Kidney epithelial cell (primary cell): ENCODE measurements at regions not wholly inside any gene's neighbourhood (a gene's known extent, or its start where the extent isn't known, plus 50 kb on each side); places are given as distances from the start of the nearest gene placed in this dataset.
A peak's percentile ranks its signal among the peaks of the same experiment; 100 is the strongest.
"Not testable (repeated sequence)": the region's sequence is repeated elsewhere in the genome, so short reads cannot be mapped to it uniquely, and the experiment has no call there.

Source experiments
- DNase-seq: peaks from one replicate; pipeline ENCODE4 v3.0.0-alpha.2; 2010; ENCODE audit warnings: low read depth
- H3K27me3 ChIP-seq: 2 replicates; pipeline ENCODE4 v1.6.0; 2011; ENCODE audit warnings: low read length; ENCODE audit not compliant: control insufficient read depth, insufficient read depth
- H3K36me3 ChIP-seq: 2 replicates; pipeline ENCODE4 v1.5.1; 2011; ENCODE audit warnings: low read length; ENCODE audit not compliant: control insufficient read depth, insufficient read depth
- H3K4me3 ChIP-seq: 2 replicates; pipeline ENCODE4 v1.5.1; 2011; ENCODE audit warnings: low read depth, mild to moderate bottlenecking, control low read depth, low read length
- TF ChIP-seq, protein P1 (sequence below): IDR thresholded peaks from 2 replicates; pipeline ENCODE4 v1.5.1; 2011; ENCODE audit warnings: mild to moderate bottlenecking, moderate library complexity, low read length, control low read depth, inconsistent platforms; ENCODE audit not compliant: insufficient read depth, poor library complexity, severe bottlenecking

DNA sequence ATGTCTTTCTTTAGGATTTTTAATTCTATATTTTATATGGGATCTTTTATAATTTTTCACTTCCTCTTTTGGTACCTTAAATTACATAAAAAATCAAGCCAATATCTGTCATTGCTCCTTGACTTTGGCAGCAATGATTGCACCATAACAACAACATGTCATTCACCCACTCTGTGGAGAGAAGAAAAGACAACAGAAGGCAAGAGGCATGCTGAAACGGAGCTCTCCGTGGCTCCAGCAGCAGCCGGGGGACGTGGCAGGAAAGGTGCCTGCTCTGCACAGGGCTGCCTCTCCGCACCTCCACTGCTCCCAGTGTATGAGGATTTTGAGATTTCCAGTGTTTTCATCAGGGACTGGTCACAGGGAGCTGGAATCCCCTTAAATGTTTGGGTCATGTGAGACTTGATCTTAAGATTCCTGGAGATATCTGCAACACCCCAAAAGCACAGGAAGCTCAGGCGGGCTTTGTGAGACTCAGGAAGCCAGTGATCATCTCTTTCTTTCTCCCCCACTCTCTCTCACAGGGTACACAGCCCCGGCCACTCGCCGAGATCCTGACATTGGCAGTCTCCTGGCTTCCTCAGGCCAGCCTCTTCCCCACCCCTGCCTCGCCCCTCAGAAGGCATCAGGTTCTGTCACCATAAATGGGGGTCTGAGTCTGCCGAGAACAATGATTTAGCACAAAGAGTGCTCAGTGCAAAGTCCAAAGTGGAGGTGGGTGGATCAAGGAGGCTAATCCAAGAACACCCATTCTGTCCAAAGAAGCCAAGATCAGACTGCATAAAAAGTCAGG is 74.6 kb downstream of the ACTL7B start:
- TF ChIP-seq, protein P1, sequence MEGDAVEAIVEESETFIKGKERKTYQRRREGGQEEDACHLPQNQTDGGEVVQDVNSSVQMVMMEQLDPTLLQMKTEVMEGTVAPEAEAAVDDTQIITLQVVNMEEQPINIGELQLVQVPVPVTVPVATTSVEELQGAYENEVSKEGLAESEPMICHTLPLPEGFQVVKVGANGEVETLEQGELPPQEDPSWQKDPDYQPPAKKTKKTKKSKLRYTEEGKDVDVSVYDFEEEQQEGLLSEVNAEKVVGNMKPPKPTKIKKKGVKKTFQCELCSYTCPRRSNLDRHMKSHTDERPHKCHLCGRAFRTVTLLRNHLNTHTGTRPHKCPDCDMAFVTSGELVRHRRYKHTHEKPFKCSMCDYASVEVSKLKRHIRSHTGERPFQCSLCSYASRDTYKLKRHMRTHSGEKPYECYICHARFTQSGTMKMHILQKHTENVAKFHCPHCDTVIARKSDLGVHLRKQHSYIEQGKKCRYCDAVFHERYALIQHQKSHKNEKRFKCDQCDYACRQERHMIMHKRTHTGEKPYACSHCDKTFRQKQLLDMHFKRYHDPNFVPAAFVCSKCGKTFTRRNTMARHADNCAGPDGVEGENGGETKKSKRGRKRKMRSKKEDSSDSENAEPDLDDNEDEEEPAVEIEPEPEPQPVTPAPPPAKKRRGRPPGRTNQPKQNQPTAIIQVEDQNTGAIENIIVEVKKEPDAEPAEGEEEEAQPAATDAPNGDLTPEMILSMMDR: no peak
- H3K36me3 ChIP-seq: no peaks in the 10 kb centered on the region
- H3K4me3 ChIP-seq: no peak overlapping the region
- no peak for DNase-seq
- peaks cover 23% of the 10 kb centered on the region for H3K27me3 ChIP-seq

DNA sequence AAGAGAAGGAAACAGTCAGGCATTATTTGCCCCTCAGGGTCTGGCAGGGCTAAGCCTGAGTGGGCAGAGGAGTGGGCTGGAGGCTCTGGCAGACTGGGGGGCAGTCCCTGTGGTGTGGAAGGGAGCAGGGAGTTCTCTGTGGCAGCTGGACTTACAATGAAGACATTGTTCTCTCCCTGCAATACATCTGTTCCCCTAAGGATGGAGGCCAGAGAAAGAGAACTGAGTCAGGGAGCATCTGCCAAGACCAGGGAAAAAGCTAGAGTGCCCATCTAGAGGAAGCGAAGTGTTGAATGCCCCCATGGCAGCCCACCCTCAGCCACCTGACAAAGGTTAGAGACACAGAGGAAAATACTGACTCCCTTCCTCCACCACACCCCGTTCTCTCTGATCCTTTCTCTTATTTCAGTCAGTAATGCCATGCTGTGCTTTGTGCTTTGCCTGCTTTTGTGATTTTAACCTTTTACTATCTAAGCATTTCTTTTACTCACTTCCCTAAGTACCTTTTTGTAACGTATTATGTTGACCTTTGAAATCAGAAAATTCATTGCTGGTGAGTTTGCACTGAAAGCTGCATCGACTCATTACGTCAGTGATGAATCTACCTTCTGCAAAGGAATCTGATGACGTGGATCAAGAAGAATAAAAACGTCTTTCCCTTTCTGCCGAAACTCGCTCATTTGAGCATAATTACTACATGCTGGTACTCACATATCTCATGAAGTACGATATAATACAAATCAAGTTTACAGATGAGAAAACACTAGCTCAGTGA is 76.0 kb downstream of the ACTL7B start:
- no peak for DNase-seq
- H3K27me3 ChIP-seq: peaks cover 23% of the 10 kb centered on the region
- H3K36me3 ChIP-seq: no peaks in the 10 kb centered on the region
- no peak overlapping the region for H3K4me3 ChIP-seq
- TF ChIP-seq, protein P1: no peak

GRCh38 chr9:108776920-108777639 is 78.7 kb downstream of the ACTL7B start:
- Histone ChIP-seq H3K4me3 (no peak overlapping the region), H3K36me3 (no peaks in the 10 kb centered on the region), H3K27me3 (peaks cover 22% of the 10 kb centered on the region)
- peak; percentile 56 for DNase-seq
- TF ChIP-seq, protein P1: peak; percentile 56

DNA sequence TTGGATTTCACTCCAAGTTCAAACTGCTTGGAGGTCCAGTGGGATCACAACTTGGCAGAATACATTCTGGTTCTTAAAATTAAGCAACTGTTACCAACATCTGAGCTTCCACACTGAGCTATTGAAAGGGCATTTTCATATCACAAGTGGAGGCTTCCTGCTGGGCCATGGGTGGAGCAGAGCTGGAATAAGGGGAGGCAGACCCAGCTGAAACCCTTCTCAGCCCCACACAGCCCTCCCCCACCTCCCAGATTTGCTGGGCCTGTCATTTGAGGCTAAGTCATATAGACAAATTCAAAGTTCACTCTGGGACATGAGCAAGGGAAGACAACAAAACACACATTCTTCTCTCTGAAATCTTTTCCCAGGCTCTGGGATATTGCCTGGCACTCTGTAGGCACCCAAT is 79.9 kb downstream of the ACTL7B start:
- H3K36me3 ChIP-seq: no peaks in the 10 kb centered on the region
- TF ChIP-seq, protein P1: no peak
- DNase-seq: no peak
- H3K4me3 ChIP-seq: no peak overlapping the region
- H3K27me3 ChIP-seq: peaks cover 18% of the 10 kb centered on the region

GRCh38 chr9:108774088-108774487 is 81.7 kb downstream of the ACTL7B start:
- H3K36me3 ChIP-seq, DNase-seq, H3K4me3 ChIP-seq: not testable (repeated sequence)
- peaks cover 13% of the 10 kb centered on the region for H3K27me3 ChIP-seq

- no peak for DNase-seq
- TF ChIP-seq, protein P1: no peak
- Histone ChIP-seq H3K36me3 (no peaks in the 10 kb centered on the region), H3K27me3 (peaks cover 2% of the 10 kb centered on the region), H3K4me3 (no peak overlapping the region)
These were observed 83.4 kb downstream of the ACTL7B start for GRCh38 chr9:108772301-108772894.
